Fibroblast of villous mesenchyme (primary cell): ENCODE measurements at regions not wholly inside any gene's neighbourhood (a gene's known extent, or its start where the extent isn't known, plus 50 kb on each side); places are given as distances from the start of the nearest gene placed in this dataset.

Experiments used
- DNase-seq: peaks from one replicate; pipeline ENCODE4 v3.0.0-alpha.2; 2010; ENCODE audit warnings: low read depth
- H3K4me3 ChIP-seq: 2 replicates; pipeline ENCODE4 v1.5.1; 2011; ENCODE audit warnings: low read depth, mild to moderate bottlenecking, low read length
- CTCF ChIP-seq: IDR thresholded peaks from 2 replicates; pipeline ENCODE4 v1.5.1; 2012; ENCODE audit warnings: low read depth, mild to moderate bottlenecking, low read length; ENCODE audit not compliant: insufficient read depth

DNA sequence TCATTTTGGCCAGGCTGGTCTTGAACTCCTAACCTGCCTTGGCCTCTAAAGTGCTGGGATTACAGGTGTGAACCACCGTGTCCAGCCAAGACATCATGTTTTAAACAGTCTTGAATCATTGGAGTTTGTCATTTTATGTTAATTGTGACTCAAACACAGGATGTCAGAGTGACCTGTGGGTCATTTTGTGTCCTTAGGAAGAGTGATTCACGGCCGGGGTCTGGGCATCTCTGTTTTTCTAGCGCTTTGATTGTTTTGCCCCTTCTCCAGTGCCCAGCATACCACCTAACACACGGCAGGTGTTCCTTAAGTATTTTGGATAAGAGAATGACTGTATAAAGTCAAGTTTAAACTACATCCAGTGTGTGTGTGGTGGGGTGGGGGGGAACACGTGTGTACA lies 183.7 kb upstream of the KLF6 start:
- DNase-seq: no peak
- no peak for TF ChIP-seq CTCF
- H3K4me3 ChIP-seq: no peak overlapping the region

DNA sequence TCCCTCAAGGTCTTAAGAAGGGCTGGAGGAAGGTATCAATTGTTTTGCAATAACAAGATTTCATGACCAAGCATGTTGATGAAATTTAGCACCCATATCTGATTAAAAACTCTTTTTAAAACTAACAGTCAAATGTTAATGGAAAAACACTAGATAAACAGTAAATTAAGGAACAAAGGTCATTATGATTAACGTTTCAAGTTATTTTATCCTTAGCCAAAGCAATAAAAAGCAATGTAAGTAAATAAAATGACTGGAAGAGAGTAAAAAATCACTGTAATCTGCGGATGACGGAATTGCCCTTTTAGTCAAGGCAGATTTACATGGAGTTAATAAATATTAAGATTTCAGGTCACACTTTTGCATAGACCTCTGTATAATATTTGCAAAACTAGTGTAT lies 179.5 kb upstream of the KLF6 start:
- no peak overlapping the region for H3K4me3 ChIP-seq
- no peak for TF ChIP-seq CTCF
- peak; percentile 40 for DNase-seq

DNA sequence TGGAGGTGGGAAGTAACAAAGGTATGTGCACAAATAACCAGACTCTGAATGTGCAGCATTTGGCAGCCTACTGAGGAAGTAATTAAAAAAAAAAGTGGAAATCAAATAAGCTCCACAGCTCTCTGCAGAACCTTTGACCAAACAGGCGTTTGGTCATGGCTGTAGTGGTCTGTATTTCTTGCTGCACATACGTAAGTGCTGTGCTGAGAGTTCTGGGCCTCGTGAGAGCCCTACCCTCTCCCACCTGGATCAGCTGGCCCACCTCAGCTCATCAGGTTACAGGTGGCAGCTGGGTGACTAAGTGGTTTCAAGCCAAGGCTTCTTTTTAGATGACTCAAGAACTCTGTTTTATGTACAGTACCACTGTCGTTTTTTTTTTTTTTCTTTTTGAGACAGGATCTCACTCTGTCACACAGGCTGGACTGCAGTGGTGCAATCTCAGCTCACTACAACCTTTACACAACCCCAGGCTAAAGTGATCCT lies 178.2 kb upstream of the KLF6 start:
- no peak for TF ChIP-seq CTCF
- DNase-seq: no peak
- no peak overlapping the region for H3K4me3 ChIP-seq

GRCh38 chr10:3961082-3961481 lies 176.1 kb upstream of the KLF6 start:
- TF ChIP-seq CTCF: no peak
- DNase-seq: no peak
- H3K4me3 ChIP-seq: no peak overlapping the region

DNA sequence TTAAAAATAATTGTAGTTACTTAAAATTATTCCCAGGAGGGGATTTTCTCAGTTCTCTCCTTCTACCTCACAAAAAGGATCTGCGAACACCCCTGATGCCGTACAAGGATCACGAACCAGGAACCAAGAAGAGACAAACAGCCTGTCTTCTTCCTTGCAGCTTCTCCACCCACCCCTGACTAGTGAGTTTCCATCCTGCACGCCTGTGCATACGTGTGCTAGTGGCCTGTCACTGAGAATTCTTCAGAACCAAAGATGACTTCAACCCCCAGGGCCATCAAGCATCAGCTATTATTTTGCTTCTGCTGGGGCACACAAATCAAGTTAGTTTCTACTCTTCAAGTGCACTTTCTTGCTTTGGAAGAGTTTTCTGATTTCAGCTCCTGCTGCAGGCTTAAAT lies 175.5 kb upstream of the KLF6 start:
- TF ChIP-seq CTCF: no peak
- no peak for DNase-seq
- no peak overlapping the region for H3K4me3 ChIP-seq

DNA sequence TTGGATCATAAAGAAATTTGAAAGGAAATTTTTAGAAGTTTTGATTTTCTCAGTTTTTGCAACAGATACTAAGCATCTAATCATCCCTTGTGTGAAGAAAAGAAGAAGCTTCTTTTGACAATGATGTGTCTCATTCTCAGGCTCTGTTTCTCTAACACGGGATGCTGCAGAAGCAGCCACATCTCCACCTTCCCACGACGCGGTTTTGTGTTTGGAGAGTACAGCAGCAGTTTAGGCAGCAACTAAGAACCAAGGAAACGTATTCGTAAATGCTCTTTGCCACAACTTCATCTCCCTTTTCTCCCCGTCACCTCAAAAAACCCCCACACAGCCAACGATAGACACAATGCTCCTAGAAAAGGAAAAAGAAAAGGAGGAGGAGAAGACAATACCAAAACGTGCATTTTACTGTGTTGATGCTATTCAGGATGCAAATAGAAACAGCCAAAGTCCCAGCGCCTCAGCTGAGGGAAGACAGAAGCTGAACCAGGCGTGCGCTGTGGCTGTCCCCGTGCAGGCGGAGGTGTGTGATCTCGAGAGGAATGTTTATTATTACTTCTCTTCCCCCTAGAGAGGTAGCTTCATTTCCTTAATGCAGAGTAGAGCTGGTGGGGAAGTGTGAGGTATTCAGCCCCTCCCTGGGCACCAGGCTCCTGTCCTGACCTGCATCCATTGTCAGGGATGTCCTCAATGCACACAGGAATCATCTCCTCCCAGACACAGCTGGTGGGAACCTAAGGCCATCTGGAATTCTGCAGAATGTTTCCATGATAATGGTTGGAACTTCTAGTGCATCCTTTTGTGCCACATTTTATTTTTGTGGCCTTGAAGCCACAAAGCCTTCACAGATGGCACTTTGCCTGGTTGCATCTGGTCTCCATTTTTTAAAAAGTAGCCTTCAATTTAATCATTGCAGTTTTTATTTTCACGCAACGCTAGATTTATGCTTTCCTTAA lies 174.6 kb upstream of the KLF6 start:
- no peak for TF ChIP-seq CTCF
- DNase-seq: no peak
- H3K4me3 ChIP-seq: no peak overlapping the region

- no peak overlapping the region for H3K4me3 ChIP-seq
- DNase-seq: no peak
- no peak for TF ChIP-seq CTCF
These were observed 173.5 kb upstream of the KLF6 start for GRCh38 chr10:3958472-3958996.
